OCI-LY1 (cell line): ENCODE measurements at regions not wholly inside any gene's neighbourhood (a gene's known extent, or its start where the extent isn't known, plus 50 kb on each side); places are given as distances from the start of the nearest gene placed in this dataset.

ENCODE experiments used
- EZH2 ChIP-seq: fragments of 200-600 bp; sonication (generic), shearing (Covaris generic); IDR thresholded peaks from 2 replicates; pipeline ENCODE4 v1.8.0; 2017; ENCODE audit warnings: borderline replicate concordance, mixed run types, mild to moderate bottlenecking, antibody characterized with exemption, low read length, moderate library complexity, mixed read lengths
- TF ChIP-seq, protein P1 (sequence below): fragments of 200-600 bp; sonication (generic), shearing (Covaris generic); IDR thresholded peaks from 2 replicates; pipeline ENCODE4 v1.5.1; 2017; ENCODE audit warnings: mild to moderate bottlenecking, antibody characterized with exemption, low read length, moderate library complexity, mixed read lengths

DNA sequence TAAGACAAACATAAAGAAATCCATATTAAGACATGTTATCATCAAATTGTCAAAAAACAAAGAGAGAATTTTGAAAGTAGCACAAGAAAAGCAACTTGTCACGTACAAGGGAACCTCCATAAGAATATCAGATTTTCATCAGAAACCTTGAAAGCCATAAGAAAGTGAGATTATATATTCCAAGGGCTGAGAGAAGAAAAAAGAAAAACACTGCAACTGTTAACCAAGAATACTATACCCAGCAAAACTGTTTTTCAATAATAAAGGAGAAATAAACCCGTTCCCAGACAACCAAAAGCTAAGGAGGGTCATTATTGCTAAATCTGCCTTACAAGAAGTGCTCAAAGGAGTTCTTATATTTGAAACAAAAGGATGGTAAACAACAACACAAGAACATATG lies 94.7 kb upstream of the TSPAN8 start:
- TF ChIP-seq, protein P1, sequence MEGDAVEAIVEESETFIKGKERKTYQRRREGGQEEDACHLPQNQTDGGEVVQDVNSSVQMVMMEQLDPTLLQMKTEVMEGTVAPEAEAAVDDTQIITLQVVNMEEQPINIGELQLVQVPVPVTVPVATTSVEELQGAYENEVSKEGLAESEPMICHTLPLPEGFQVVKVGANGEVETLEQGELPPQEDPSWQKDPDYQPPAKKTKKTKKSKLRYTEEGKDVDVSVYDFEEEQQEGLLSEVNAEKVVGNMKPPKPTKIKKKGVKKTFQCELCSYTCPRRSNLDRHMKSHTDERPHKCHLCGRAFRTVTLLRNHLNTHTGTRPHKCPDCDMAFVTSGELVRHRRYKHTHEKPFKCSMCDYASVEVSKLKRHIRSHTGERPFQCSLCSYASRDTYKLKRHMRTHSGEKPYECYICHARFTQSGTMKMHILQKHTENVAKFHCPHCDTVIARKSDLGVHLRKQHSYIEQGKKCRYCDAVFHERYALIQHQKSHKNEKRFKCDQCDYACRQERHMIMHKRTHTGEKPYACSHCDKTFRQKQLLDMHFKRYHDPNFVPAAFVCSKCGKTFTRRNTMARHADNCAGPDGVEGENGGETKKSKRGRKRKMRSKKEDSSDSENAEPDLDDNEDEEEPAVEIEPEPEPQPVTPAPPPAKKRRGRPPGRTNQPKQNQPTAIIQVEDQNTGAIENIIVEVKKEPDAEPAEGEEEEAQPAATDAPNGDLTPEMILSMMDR, result no peak
- no peak for TF ChIP-seq EZH2
